GM21423 (cell line): ENCODE measurements at regions not wholly inside any gene's neighbourhood (a gene's known extent, or its start where the extent isn't known, plus 50 kb on each side); places are given as distances from the start of the nearest gene placed in this dataset.

Experiments used
- ATAC-seq: cut with Tn5 transposase; IDR thresholded peaks from one replicate; pipeline ENCODE4 v1.9.1; 2021; ENCODE audit warnings: mild to moderate bottlenecking, moderate library complexity; ENCODE audit not compliant: unreplicated experiment

DNA sequence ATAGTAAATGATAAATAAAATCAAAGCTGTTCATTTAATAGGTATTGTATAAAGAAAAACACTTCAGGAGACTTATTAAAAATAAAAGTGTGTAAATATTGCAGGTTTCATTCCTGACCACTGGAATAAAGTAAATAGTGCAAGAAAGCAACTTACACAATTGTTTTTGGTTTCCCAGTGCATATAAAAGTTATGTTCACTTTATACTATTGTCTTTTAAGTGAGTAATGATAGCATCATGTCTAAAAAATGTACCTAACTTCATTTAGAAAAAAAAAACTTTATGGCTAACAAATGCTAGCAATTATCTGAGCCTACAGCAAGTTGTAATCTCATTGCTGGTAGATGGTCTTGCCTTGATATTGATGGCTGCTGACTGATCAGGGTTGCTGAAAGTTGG lies 726.6 kb upstream of the POU3F2 start:
- no peak for ATAC-seq

DNA sequence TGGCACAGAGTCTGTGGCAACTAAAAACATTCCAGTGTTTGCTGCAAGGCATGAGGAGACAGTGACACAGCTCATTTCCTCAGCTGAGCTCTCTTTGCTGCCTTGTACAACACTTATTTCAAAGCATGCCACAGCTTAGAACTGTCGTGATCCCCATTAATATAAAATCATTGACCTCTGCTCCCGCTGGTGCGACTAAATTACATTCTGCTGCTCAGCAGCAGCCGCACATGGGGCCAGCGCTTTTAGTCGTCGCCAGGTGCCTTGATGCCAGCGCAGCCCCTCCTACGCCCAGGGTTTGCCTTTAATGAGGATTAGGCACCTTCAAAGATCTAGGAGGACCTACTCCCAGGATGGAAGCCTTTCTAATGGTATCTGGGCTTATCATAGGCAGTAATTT lies 717.9 kb upstream of the POU3F2 start:
- ATAC-seq: no peak

DNA sequence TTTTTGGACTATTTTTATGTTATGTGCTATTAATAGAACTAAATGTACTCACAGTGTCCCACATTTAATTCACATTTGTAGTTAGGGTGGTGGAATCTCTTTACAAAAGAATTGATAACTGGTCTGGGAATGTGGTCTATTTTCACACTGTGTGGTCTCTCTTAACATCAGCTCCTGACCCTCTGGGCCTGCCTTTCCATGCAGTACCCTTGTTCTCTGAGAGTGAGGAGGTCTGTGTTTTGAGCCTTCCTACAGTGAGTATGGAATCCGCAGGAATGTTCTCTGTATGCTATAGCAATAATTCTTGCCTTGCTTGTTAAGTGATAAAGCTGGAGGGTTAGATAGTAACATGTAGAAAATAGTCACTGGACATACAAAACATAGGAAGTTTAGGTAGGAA lies 717.3 kb upstream of the POU3F2 start:
- ATAC-seq: no peak

DNA sequence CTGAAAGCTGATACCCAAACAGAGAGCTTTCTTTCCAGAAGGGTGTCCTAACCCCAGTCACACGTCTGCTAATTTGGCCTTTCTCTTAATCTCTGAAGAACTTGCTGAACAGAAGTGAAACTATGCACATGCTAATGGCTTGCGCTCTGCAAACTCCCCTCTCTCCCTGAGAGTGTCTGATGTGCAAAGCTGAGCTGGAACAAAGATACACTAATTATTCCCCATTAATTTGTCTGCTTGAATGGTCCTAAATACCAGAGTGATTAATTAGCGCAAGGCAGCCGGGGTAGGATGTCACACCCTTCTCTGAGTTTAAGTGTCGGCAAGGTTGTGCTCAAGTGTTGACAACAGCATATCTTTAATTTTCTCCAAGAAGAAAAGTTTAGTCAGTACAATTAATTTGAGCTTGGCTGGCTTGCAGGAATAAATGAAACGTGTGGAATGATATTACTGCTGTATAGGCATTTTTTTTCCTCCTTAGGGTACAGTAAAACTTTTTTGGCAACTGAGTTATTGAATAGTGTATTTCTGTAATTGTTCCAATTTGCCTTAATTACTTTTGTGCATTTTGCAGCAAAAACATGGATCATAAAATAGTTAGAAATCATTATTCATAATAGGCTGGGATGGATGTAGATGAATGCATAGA lies 715.9 kb upstream of the POU3F2 start:
- no peak for ATAC-seq

DNA sequence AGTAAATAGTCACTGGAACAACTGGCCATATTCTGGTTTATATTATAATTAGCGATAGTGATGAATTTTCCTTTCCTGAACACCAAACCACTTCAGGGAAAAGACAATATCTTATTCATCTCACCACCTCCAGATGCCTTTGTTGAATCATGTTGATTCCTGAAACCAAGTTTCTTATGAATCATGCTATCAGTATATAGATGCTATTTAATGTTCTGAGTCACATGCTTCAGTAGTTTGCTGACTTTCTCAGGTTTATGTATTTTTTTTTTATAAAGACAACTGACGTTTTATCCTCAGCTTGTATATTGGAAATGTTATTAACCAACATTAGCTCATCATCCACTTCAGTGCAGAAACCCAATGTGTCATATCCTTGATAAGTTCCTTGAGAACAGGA lies 710.2 kb upstream of the POU3F2 start:
- no peak for ATAC-seq

DNA sequence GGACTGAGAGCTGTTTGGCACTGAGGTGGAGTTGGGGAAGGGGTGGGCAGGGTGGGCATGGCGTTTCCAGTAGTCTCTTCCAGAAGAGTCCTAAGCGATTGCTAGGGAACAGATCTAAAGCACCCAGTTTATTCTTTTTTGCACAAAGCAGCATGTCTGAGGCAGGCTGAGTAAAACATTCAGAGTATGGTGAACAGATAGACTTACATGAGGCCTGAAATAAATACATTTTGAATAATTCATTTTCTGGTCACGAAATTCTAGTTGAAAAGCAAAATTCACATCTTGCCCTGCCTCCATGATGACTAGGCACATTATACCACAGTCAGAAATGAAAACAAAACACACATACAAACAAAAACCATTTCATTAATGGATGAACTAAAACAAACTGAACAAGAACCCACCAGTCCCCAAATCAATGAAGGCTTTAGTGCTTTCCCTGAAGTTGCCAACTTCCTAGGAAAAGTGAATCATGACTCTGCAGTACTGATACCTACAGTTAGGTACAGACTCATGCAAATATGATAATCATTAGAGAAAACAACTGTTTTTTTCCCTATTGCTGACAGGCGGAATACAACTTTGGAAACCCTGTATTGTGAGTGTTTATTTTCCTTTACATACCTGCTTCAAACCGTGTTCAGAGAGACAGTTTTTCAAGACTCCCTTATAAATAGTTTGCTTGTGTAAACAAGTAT lies 702.9 kb upstream of the POU3F2 start:
- ATAC-seq: no peak

DNA sequence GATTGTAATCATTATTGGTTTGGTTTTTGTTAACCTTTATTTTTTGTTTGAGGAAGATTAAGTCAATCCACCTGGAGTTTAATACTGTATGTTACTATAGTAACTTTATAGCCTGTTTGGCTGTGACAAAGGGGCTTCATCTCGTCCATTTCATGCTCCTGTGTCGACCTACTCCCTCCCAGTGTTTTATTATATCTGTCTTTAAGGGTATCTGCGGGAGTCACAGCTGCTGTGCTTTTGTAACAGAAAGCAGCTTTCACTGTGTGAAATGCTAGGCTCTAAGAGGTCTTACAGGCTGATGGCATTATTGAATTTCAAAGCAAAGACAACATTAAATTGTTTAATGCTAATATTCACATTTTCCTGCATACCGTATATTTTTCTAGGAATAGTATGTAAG lies 698.0 kb upstream of the POU3F2 start:
- no peak for ATAC-seq

DNA sequence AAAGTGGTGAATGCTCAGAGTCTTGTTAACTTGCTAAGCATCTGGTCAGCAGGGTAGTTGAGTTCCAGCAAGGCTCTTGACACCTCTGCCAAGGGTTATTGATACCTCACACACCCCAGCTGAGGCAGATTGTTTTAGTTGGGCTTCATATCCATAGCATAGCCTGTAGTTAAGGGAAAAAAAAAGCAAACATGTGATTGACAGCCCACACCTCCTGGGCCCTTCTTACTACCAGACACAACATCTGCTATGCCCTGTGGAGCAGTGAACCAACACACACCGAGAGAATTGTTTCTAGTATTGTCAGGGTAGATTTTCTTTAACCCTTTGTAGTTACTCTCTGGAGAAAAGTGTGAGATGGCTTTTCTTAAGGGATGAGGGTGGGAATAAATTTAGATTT lies 697.0 kb upstream of the POU3F2 start:
- no peak for ATAC-seq

DNA sequence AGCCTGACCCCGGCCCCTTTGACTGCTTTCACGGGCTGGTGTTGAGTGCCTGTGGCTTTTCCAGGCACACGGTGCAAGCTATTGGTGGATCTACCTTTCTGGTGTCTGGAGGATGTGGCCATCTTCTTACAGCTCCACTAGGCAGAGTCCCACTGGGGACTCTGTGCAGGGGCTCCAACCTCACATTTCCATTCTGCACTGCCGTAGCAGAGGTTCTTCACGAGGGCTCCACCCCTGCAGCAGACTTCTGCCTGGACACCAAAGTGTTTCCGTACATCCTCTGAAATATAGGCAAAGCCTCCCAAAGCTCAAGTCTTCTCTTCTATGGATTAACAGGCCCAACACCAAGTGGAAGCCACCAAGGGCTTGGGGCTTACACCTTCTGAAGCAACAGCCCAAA lies 691.5 kb upstream of the POU3F2 start:
- ATAC-seq: no peak

DNA sequence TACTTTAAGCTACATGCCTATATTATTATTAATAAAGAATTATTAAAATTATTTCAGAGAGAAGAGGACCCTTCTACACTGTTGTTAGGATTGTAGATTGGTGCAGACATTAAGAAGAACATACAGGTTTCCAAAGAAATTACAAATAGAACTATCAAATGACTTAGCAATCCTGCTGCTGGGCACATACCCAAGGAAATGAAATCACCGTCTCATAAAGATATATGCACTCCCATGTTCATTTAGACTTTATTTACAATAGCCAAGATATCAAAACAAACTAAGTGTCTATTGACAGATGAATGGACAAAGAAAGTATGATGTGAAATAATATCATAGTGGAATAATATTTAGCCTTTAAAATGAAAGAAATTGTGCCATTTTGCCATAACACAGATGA lies 687.7 kb upstream of the POU3F2 start:
- no peak for ATAC-seq

DNA sequence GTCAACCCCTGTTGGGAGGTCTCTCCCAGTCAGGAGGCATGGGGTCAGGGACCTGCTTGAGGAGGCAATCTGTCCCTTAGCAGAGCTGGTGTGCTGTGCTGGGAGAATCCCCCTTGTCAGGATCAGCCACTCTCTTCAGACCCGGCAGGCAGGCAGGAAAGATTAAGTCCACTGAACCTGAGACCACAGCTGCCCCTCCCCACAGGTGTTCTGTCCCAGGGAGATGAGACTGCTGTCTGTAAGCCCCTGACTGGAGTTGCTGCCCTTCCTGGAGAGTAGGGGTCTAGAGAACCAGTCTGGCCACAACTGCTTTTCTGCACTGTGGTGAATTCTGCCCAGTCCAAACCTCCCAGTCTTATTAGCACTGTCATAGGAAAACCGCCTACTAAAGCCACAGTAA lies 677.8 kb upstream of the POU3F2 start:
- no peak for ATAC-seq

DNA sequence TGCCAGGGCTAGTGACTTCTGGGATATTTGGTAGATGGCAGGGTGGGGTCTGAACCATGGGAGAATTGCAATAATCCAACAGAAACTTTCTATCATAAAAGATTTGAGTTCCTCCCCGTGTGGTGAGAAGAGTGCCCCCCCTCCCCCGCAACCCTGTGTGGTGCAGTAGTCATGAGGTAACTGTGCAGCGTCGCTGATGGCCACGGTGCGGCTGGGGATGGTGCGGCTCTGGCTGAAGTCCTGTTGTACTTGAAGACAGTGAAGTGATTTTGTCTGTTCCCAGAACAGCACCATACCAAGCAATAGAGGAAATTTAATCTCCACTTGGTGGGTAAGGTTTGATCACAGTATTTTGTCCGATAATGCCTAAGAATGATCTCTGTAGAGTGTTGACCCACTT lies 654.8 kb upstream of the POU3F2 start:
- ATAC-seq: no peak

DNA sequence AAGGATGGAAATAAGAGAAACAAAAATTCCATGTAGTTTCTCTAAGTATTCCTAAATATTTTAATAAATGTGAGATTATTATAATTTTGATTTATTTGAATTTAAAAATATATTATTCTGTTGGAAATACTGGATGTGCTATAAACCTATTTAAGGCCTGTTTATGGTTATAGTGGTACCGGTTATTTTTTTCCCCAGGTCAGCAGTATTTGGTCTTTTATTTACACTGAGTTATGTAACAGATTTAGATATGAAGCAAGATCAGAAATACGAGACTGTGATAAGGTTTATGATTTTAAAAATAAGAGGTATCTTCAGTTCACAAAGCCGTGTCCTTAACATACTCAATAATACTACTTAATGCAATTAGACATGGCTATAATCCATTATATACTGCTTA lies 634.3 kb upstream of the POU3F2 start:
- no peak for ATAC-seq

DNA sequence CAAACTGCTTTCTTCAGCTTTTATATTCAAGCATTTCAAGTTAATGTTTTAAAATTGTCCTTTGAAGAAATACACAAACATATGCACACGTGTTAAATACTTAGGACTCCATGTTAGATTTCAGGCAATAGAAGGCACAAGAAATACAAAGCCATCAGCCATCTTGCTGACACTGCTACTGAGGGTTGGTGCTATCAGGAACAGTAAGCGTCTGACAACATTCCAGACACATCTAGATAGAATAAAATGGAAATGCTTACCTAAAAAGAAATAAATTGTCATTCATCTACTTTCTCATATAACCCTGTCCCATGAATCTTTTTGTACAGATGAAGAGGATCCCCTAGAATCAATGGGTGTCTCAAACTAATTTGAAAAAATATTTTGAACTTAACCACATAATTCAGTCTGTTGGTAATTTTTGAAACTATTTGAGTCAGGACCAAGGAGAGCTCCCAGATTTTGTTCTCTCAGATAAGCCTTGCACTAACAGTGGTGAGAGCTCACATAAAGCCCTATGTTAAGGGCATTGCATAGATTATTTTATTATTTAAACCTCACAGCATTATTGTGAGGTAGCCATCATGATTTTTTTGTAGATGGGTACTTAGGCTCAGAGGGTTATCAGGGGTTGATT lies 631.1 kb upstream of the POU3F2 start:
- ATAC-seq: no peak

DNA sequence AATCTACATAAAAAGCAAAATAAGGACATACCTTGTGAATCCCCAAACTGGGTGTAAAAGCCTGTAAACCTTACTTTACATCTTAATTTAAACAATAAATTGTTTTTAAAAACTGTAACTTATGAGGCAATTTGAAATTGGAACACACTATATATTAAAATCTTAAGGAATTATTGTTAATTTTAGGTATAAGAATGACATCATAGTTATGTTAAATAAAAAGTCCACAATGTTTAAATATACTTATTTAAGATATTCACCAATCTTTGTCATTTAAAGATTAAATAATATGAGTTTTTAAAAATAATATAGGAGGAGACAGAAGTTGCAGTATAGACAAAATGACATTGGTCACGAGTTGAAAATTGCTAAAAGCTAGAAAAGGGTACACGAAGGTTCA lies 621.9 kb upstream of the POU3F2 start:
- no peak for ATAC-seq

DNA sequence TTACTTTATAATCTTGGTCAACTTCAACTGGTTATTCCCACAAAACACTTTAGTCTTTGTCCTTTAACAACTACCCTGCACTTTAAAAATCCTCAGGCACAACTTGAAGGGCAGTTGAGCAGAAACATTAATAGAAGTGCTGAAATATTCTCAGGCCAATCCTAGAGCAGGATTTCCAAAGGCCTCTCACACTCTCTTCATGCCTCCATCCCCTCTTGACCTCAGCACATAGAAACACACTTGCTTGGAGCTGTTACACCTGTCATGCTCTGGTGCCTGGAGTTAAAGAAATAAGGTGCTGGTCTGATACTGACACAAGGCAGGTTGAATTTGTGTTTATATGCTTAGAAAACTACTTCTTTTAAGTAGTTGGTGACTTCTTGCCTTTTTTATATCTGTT lies 618.8 kb upstream of the POU3F2 start:
- ATAC-seq: no peak

DNA sequence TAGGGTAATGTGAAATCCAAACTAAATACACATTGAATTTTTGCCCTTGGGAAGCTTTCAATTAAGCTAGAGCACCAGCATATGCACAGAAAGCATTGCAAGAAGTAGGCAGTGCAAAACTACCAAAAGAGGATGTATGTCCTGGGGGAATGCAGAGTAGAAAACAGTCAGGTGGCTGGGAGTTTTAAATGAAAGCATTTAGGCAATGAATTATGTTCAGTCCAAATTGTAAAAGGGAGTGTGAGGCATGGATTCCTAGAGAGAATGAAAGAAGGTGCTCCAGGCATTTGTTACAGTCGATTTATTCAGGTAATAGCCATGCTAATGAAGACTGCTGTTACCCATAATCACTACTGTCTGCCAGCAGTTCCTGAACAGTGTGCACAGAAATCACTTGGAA lies 604.1 kb upstream of the POU3F2 start:
- no peak for ATAC-seq

DNA sequence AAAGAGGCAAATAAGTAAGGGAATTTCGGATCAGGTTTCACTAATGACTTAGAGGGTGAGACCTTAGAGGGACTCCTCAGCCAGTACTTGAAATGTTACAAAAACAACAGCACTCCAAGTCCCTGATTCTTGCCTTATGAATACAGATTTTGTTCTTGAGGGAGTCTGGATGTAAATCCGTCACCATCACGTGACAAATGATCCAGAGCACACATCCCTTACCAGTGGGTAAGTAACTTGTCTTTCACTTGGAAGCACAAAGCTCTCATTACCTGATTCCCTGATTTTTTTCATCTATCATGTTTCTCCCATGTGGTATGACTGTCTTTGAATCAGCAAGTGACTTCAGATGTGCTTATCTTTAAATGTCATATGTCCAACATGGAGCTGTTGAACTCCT lies 595.3 kb upstream of the POU3F2 start:
- ATAC-seq: no peak

DNA sequence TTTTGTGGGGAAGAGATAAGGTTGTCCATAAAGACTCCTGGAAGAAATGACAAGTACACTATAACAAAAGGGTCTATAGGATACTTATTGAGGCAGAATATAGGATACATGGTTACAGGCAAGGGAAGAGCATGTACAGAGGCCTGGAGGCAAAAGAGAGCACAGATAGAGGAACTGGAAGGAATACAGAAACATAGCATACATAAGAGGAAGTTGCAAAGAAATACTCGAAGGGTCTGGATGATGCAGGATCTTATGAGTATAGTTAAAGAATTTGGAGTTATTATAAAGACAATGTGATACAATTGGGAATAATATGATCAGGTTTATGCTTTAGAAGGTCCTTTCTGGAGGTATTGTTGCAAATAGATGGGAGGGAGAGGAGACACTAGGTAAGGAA lies 592.7 kb upstream of the POU3F2 start:
- ATAC-seq: no peak

DNA sequence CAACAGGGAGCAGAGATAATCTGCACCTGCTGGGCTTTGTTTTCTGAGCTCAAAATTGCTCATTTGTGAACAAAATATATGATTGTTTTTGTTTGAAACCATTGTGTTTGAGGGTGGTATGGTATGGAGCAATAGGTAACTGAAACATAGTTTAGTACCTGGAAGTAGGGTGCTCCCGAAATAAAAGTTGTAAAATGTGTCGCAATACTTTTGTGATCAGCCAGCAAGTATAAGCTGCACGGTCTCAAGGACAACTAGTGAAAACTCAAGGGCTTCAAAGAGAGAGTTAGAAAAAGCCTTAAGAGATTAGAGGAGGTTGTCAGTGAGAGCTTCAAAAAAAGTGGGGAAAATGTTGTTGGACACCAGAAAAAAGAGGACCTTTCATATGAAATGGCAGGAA lies 579.8 kb upstream of the POU3F2 start:
- ATAC-seq: no peak

DNA sequence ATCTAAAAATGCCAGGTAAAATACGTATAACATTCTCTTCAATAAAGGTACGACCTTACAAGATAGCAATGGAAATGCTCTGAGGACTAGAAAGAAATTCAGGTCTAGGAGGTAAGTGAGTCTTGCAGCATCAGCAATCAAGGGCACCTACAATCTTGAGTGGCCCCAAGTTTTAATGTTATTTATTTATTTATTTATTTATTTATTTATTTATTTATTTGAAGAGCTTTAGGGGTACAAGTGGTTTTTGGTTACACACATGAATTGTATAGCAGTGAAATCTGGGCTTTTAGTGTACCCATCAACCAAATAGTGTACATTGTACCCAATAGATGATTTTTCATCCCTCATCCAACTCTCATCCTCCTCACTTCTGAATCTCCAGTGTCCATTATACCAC lies 574.0 kb upstream of the POU3F2 start:
- ATAC-seq: no peak

DNA sequence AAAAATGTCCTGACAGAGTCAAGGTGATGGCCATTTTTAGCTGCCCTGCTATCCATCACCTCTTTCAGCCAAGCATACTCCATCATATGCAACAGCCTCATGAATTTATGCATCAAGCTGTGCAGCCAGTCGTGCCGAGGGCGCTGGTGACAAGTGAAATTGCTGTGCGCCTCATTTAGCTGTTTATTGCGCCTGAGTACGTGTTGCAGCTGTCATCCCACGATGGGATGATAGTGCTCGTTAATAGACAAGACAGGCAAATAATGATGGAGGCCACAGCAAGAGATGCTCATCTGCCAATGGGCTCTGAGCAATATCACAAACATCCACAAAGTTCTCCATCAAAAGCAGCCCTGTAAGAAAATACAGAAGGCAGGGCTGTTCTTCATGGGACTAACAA lies 562.3 kb upstream of the POU3F2 start:
- no peak for ATAC-seq

DNA sequence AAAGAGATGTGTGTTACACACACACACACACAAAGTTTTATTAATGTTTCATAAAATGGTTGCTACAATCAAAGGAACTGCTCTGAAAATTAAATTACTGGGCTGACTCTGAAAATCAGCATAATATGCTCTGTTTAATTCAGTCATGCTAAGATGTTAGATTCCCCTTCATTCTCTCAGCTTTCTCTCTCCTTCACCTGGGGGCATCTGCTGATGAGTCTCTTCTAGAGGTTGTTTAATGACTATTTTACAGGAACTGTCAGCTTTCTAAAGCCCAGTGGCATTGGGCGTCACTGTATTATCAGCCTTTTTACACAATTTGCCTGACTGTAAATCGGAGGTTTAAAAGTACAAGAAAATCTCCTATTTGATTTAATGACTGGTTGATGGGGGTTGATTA lies 559.7 kb upstream of the POU3F2 start:
- ATAC-seq: no peak
